Motor neuron (in vitro differentiated cells): ENCODE measurements at regions not wholly inside any gene's neighbourhood (a gene's known extent, or its start where the extent isn't known, plus 50 kb on each side); places are given as distances from the start of the nearest gene placed in this dataset.

ENCODE experiments used
- ATAC-seq, 8 experiments: fragments of 200-7000 bp; cut with Tn5 transposase; replicated peaks in 6 of 8; 2 replicates each; pipeline ENCODE4 v1.8.0; 2021; ENCODE audit warnings: mild to moderate bottlenecking in 8 of 8, moderate library complexity in 8 of 8
- H3K27ac ChIP-seq, 2 donors: fragments of 250-450 bp; sonication (Bioruptor Pico); 2 replicates each; pipeline ENCODE4 v1.9.0; 2021; ENCODE audit warnings: antibody characterized with exemption in 2 of 2, mild to moderate bottlenecking in 2 of 2, moderate library complexity in 1 of 2
- H3K4me1 ChIP-seq, 2 donors: fragments of 250-450 bp; sonication (Bioruptor Pico); replicated peaks in 1 of 2; 2 replicates each; pipeline ENCODE4 v1.6.1; 2021; ENCODE audit warnings: antibody characterized with exemption in 2 of 2, mild to moderate bottlenecking in 2 of 2, moderate library complexity in 1 of 2
- H3K4me3 ChIP-seq, 5 donors: fragments of 250-450 bp; sonication (Bioruptor Pico); 2 replicates each; pipeline ENCODE4 v1.9.0; 2021; ENCODE audit warnings: antibody characterized with exemption in 5 of 5, mild to moderate bottlenecking in 5 of 5, moderate library complexity in 4 of 5
- WGBS, 10 experiments: fragments of 450-650 bp; shearing (Covaris generic); methylation state at CpG; one replicate each; pipeline ENCODE4 v1.0.0; 2022; 5-methylcytosine and 5-hydroxymethylcytosine counted together
- in situ Hi-C, 9 experiments: fragments of 400-800 bp; cut with MboI; loops; one replicate each; pipeline ENCODE4 v1.15.0; 2021; ENCODE audit warnings: low sequenced_read_pairs in 9 of 9, low pct_unique_long_range_greater_than_20kb in 2 of 9; ENCODE audit not compliant: unreplicated experiment in 9 of 9

DNA sequence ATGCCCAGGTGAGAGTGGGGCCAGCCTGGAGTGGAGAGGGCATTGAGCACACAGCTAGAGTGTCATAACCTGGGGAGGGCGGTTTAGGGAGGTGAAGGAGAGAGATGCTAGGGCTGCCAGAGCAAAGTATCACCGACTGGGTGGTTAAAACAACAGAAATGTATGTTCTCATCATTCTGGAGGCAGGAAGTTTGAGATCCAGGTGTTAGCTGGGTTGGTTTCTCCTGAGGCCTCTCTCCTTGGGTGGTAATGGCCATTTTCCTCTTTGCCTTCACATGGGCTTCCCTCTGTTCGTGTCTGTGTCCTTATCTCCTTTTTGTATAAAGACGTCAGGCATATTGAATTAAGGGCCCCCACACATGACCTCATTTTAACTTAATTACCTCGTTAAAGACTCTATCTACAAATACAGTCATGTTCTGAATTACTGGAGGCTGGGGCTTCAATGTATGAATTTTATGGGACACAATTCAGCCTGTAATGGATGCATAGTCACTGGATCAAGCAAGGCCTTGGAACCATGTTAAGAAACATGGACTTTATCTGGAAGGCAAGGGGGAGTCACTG lies 118.6 kb upstream of the IL12B start:
- H3K4me1 ChIP-seq = no peaks in the 10 kb centered on the region
- no peak overlapping the region for H3K27ac ChIP-seq
- no peak for ATAC-seq
- in situ Hi-C loops = loop anchor here in 6 of 9 experiments (10.0 to 25.0 kb wide), 4 partner anchors 466 to 538 kb away; partner anchors contain the start of gene ADRA1B (in 1 of the 6)
- H3K4me3 ChIP-seq = no peak overlapping the region
- WGBS, 10 experiments = 73 to 100% (median 86%) methylated on average over 1 to 5 of the region's 5 CpGs; no CpG with 5 or more reads in 2 of the 10 experiments

- in situ Hi-C loops = loop anchor here in 6 of 9 experiments (10.0 to 25.0 kb wide), 4 partner anchors 465 to 537 kb away; partner anchors contain the start of gene ADRA1B (in 1 of the 6)
- no peak overlapping the region for H3K27ac ChIP-seq
- WGBS, 10 experiments = 67 to 100% (median 92%) methylated on average over 1 to 7 of the region's 7 CpGs; no CpG with 5 or more reads in 3 of the 10 experiments
Observed at GRCh38 chr5:159449925-159450324, 119.6 kb upstream of the IL12B start.

DNA sequence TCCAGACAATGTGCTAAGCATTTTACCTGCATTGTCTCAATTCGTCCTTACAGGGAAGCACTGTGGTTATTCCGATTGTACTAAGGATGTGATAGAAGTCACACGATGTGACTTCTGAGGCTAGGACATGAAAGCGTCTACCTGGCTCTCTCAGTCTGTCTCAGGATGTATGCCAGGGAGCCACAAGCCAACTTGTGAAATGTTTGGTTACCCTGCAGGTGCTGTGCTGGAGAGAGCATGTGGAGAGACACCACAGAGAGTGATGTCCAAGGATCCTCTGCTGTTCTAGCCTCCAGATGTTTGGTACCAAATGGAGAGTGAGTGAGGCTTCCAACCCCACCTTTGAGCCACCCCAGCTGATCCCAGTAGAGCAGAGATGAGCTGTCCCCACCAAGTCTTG lies 120.1 kb upstream of the IL12B start:
- Histone ChIP-seq H3K27ac (no peak overlapping the region), H3K4me3 (no peak overlapping the region), H3K4me1 (no peaks in the 10 kb centered on the region)
- in situ Hi-C loops = no loop called here
- 67 to 100% (median 85%) methylated on average over 1 to 4 of the region's 4 CpGs; no CpG with 5 or more reads in 3 of the 10 experiments for WGBS, 10 experiments
- ATAC-seq = no peak

More at GRCh38 chr5:159449925-159450324, 119.6 kb upstream of the IL12B start:
- Histone ChIP-seq H3K4me3 (no peak overlapping the region), H3K4me1 (no peaks in the 10 kb centered on the region)
- ATAC-seq = peak in 2 of 8 experiments; percentile 23 to 74

GRCh38 chr5:159451197-159452052 lies 121.1 kb upstream of the IL12B start:
- Histone ChIP-seq H3K4me1 (no peaks in the 10 kb centered on the region), H3K4me3 (no peak overlapping the region), H3K27ac (no peak overlapping the region)
- peak in 3 of 8 experiments; percentile 52 to 96 (median 92) for ATAC-seq
- 0 to 100% (median 87%) methylated on average over 2 to 7 of the region's 13 CpGs; no CpG with 5 or more reads in 1 of the 10 experiments for WGBS, 10 experiments
- in situ Hi-C loops = no loop called here

GRCh38 chr5:159452480-159453167 lies 122.3 kb upstream of the IL12B start:
- ATAC-seq = no peak
- no peak overlapping the region for H3K27ac ChIP-seq
- WGBS, 10 experiments = 20 to 93% (median 66%) methylated on average over 1 to 11 of the region's 11 CpGs; no CpG with 5 or more reads in 3 of the 10 experiments
- H3K4me3 ChIP-seq = no peak overlapping the region
- in situ Hi-C loops = no loop called here
- no peaks in the 10 kb centered on the region for H3K4me1 ChIP-seq

DNA sequence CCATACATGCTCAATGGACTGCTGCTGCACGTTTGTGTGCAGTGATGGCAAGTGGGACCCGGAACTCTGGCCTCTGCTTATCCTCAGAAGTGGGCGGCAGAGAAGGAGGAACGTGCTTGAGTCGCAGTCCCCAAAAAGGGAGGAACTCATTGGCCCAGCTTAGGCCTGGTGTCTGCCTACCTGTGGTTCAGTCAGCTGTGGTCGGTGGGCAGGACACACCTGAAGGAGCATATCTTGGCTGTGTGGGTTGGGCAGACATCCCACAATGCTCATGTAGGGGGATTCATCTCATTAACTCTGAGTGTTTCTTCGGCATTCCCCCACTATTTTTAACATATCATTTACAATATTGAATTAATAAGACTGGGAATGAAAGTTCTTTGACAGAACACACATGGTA lies 122.9 kb upstream of the IL12B start:
- H3K4me1 ChIP-seq = no peaks in the 10 kb centered on the region
- no peak overlapping the region for H3K27ac ChIP-seq
- in situ Hi-C loops = no loop called here
- 56 to 100% (median 79%) methylated on average over 1 to 4 of the region's 7 CpGs; no CpG with 5 or more reads in 4 of the 10 experiments for WGBS, 10 experiments
- no peak for ATAC-seq
- no peak overlapping the region for H3K4me3 ChIP-seq

DNA sequence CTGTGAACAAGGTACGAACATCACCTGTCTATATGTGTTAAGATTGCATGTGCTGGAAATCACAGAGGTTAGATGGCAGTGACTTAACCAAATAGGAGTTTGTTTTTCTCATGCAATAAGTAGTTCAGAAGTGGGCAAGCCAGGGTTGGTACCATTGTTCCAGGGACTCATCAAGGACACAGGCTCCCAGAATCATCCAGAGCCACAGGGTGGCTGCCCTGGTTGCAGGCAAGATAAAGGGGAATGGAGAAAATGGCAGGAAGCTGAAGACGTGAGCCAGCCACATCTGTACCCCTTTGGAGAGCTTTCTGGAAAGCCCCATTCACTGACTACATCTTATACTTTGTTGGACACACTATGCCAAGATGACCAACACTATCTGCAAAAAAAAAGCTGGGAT lies 126.0 kb upstream of the IL12B start:
- in situ Hi-C loops = no loop called here
- 0 to 100% (median 80%) methylated on average over 1 of the region's 2 CpGs; no CpG with 5 or more reads in 3 of the 10 experiments for WGBS, 10 experiments
- Histone ChIP-seq H3K4me1 (peaks cover 0 to 6% of the 10 kb centered on the region in 2 donors), H3K4me3 (no peak overlapping the region), H3K27ac (no peak overlapping the region)
- no peak for ATAC-seq

DNA sequence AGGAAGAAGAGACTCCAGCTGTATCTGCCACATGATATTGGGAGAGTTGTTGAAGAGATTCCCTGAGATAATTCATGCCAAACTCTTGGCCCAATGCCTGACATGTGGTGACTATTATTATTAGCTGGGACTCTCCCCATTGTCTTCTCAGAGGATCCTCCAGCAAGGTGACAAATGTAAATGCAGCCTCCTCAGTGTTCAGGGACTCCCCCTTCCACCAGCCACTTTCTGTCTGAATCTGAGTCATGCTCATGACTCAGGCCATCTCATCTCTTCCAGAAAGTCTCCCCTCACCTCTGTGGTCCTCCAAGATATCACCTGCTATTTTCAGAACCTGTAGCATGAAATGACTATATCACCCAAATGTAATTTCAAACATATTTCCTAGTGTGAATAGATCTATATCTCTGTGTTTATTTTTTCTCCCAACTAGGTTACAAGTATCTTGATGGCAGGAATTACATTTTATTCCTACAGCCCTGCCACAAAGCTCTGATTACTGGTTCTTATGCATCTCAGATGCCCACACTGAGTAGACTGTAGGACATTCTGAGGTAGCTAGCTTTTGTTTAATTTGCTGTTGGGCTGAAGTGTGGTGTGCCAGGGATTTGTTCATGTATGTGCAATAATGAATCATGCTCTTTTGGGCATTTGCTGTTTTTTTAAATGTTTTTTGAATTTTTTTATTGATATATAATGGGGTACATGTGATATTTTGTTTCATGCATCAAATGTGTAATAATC lies 126.6 kb upstream of the IL12B start:
- no peak overlapping the region for H3K4me3 ChIP-seq
- H3K4me1 ChIP-seq = peaks cover 0 to 6% of the 10 kb centered on the region in 2 donors
- H3K27ac ChIP-seq = no peak overlapping the region
- in situ Hi-C loops = no loop called here
- ATAC-seq = peak in 7 of 8 experiments; percentile 44 to 88 (median 75)

DNA sequence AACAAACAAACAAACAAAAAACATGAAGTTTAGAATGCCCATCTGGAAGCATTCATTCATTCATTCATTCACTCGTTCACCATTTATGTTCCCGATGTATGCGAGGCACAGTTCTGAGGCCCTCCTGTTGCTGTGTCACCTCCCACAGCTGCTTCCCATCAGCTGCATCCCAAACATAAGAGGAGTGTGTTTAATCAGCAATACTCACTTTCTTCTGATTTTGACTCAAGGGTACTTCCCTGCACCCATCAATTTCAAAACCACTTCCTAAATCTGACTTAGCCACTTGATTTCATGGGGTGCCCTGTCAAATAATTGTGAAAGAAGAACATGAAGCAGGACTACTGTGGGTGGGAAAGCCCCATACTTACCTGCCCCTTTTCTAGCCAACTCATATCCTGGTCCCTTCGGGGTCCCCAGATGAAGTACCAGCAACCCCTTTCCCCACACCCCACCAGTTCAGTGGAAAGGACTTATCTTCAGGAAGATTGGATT lies 128.0 kb upstream of the IL12B start:
- WGBS, 10 experiments = 0 to 100% (median 77%) methylated on average over 3 to 4 of the region's 4 CpGs; no CpG with 5 or more reads in 3 of the 10 experiments

DNA sequence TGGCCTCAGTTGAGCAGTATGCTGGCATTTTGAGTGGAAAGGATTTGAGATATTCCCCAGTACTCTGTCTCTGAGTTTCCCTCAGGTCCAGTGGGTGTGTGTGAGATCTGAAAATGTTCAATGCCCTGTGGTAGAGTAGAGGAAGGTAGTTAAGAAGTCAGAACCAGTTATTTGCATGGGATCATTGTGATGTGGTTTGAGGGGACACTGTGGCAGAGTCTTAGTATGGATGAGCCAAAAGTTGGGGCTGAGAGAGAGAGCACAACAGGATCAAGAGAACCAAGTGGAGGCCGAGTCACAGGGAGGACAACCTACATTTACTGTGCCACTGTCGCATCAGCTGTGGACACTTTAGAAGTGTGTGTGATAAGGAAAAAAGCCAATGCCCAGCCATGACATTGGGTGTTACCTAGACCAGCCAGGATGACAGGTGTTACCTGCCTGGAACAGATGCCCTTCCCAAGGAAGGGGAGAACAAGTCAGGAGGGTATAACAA lies 128.9 kb upstream of the IL12B start:
- no peak overlapping the region for H3K4me3 ChIP-seq
- in situ Hi-C loops = no loop called here
- 67 to 100% (median 90%) methylated on average over 1 to 2 of the region's 2 CpGs; no CpG with 5 or more reads in 5 of the 10 experiments for WGBS, 10 experiments
- peaks cover 4 to 9% of the 10 kb centered on the region in 2 donors for H3K4me1 ChIP-seq
- no peak overlapping the region for H3K27ac ChIP-seq
- ATAC-seq = no peak

More for the DNA sequence above, 128.0 kb upstream of the IL12B start:
- Histone ChIP-seq H3K27ac (no peak overlapping the region), H3K4me3 (no peak overlapping the region), H3K4me1 (peaks cover 4 to 9% of the 10 kb centered on the region in 2 donors)
- ATAC-seq = no peak
- in situ Hi-C loops = no loop called here

GRCh38 chr5:159459951-159460538 lies 129.8 kb upstream of the IL12B start:
- H3K27ac ChIP-seq = no peak overlapping the region
- peaks cover 4 to 9% of the 10 kb centered on the region in 2 donors for H3K4me1 ChIP-seq
- in situ Hi-C loops = no loop called here
- 50 to 71% (median 60%) methylated on average over 1 to 3 of the region's 3 CpGs; no CpG with 5 or more reads in 5 of the 10 experiments for WGBS, 10 experiments
- H3K4me3 ChIP-seq = no peak overlapping the region
- ATAC-seq = peak in 7 of 8 experiments; percentile 22 to 77 (median 30)
